Stimulated activated CD4-positive, alpha-beta T cell treated with anti-CD3 and anti-CD28 coated beads, Interleukin-12 subunit alpha, Interleukin-12 subunit beta, amount 100 ng/mL, for 4 hours (primary cell): ENCODE measurements at regions not wholly inside any gene's neighbourhood (a gene's known extent, or its start where the extent isn't known, plus 50 kb on each side); places are given as distances from the start of the nearest gene placed in this dataset.
"Not testable (repeated sequence)": the region's sequence is repeated elsewhere in the genome, so short reads cannot be mapped to it uniquely, and the experiment has no call there.

Experiments used
- DNase-seq: peaks from one replicate; pipeline ENCODE4 v3.0.0-alpha.2; 2020

DNA sequence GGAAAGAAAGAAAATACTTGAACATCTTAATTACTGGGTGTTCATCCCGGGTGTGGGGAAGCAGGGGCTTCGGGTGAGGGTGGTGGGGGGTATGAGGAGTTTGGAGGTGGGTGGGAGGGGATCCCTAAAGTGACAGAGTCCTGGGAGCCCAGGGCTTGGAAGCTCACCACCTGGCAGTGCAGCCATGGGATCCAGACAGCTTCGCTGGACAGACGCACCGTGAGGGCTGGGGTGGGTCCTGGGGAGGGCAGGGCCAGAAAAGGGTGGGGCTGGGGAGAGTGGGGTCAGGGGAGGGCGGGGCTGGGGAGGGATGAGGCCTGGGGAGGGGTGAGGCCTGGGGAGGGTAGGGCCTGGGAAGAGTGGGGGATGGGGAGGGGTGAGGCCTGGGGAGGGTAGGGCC lies 127.5 kb upstream of the LPCAT1 start:
- no peak for DNase-seq

DNA sequence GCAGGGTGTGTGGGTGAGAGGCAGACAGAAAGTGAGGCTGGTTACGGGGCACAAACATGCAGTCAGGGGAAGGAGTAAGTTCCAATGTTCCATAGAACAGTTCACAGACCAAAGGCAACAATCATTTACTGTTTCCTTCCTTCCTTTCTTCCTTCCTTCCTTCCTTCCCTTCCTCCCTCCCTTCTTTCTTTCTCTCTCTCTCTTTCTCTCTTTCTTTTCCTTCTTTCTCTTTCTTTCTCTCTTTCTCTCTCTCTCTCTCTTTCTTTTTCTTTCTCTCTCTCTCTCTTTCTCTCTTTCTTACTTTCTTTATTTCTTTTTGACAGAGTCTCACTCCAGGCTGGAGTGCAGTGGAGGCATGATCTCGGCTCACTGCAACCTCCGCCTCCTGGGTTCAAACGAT lies 125.8 kb upstream of the LPCAT1 start:
- no peak for DNase-seq

DNA sequence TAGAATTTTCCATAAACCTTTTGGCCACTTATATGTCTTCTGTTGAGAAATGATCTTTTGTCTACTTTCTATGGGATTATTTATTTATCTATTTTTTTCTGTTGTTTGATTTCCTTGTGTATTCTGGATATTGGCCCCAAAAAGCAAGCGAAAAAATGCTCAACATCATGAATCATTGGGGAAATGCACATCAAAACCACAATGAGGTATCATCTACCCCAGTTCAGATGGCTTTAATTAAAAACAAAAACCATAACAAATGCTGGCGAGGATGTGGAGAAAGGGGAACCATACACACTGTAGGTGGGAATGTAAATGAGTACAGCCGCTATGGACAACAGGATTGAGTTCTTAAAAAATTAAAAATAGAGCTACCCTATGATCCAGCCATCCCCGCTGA lies 125.0 kb upstream of the LPCAT1 start:
- no peak for DNase-seq

DNA sequence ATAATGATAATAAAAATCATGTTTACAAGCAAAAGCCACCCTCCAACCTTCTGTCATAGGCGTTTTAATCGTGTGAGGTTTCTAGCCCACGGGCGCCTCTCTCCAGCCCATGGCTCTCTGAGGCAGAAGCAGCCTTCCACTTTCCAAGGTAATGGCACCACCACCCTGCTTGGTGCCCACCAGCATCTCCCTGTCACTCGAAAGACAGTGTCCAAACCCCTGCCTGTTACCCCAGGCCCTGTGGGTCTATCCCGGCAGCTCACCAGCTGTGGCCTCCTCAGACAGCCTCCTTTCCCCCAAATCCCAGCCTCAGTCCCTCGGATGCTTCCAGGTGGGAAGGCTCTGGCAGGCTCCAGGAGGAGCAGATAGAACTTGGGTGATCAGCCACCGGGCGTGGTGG lies 123.8 kb upstream of the LPCAT1 start:
- DNase-seq: no peak

DNA sequence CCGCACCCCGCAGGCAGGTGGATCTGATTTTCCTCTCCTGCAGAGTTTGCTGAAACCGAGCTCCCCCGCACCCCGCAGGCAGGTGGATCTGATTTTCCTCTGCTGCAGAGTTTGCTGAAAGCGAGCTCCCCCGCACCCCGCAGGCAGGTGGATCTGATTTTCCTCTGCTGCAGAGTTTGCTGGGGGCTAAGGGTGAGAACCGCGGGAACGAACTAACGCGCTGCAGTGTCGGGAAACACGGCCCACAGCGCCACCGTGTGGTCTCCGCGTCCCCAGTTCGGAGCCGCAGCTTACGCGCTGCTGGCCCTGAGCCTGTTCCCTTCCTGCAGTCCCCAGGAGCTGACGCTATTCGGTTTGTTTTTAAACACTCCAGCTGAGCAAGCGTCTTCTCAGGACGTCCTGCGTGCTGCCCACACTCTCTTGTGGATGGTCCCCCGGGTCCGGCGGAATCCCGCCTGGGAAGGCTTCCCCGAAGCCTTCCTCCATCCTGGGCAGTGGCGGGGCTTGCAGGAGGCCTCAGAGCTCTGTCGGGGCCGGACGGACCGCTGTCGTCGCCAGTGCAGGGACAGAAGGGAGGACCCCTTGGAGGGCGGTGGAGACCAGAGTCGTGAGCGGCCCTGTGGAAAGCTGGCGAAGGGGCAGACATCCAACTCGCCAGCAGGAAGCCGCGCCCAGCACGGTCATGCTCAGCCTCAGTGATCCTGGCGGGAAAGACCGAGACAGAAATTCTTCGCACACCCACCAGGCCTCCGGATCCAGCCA lies 121.2 kb upstream of the LPCAT1 start:
- DNase-seq: peak; percentile 82

DNA sequence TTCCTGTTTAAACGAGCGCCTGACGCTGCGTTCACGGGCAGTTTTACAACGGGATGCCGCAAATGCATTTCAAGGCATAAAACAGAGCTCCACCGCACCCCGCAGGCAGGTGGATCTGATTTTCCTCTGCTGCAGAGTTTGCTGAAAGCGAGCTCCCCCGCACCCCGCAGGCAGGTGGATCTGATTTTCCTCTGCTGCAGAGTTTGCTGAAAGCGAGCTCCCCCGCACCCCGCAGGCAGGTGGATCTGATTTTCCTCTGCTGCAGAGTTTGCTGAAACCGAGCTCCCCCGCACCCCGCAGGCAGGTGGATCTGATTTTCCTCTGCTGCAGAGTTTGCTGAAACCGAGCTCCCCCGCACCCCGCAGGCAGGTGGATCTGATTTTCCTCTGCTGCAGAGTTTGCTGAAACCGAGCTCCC lies 120.6 kb upstream of the LPCAT1 start:
- not testable (repeated sequence) for DNase-seq

DNA sequence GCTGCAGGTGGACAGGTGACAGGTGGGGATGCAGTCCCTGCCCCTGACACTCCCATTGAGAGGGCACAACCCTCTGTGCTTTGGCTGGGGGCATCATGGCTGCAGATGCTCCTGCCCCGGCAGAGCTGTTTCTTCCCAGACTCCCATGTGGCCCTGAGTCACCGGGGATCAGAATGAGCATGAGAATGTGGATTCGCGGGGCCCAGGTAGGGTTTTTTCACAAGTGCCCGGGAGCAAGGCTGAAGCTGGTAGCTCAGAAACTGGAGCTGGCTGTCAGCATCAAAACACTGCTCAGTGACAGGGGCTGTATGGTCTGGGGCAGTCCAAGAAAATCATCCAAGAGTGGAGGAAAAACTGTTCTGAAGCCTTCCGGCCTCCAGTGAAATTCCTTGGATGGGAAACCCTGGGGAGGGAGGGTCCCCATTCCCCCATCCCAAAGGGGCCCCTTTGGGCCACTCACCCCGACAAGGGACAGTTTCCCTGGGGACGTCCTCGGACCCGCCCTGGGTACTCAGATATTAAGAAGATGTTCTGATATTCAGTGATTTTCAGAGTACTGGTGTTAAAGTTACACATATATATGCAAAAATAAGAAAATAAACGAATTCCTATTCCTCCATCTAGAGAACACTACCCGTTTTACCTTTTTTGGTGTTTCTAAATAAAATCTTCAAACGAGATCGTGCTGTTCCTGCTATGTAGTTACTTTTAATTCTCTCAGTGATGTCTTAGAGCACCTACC lies 120.1 kb upstream of the LPCAT1 start:
- no peak for DNase-seq

DNA sequence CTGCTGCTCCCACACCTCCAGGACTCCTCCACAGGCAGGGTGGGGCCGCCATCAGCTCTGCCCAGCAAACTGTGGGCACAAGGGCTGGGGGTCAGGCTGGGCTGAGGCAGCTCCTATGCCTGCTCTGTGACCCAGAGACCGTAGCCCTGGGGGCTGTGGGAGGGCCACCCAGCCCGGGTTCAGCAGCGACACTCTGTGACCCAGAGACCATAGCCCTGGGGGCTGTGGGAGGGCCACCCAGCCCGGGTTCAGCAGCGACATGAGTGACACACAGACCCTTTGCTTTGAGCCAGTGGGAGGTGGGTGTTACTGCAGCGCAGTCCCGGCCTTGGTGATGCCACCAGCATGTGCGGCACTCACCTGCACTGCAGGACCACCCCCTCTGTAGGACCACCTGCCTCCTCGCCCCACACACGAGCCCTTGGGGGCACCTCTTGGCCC lies 118.9 kb upstream of the LPCAT1 start:
- no peak for DNase-seq

DNA sequence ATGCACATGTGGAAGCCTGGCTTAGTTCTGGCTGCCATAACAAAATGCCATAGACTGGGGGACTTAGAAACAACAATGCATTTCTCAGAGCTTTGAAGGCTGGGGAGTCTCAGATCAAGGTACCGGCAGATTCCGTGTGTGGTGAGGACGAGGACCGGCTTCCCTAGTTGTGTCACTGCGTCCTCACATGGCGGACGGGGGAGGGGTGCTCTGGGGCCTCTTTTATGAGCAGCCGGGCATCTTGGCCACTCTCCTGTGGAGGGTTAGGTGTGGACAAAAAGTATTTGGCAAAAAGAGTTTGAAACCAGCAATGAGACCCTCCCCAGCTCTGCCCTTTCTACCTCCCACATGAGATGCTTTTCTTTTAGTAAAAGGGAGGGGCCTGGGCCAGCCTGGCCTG lies 118.5 kb upstream of the LPCAT1 start:
- DNase-seq: no peak

DNA sequence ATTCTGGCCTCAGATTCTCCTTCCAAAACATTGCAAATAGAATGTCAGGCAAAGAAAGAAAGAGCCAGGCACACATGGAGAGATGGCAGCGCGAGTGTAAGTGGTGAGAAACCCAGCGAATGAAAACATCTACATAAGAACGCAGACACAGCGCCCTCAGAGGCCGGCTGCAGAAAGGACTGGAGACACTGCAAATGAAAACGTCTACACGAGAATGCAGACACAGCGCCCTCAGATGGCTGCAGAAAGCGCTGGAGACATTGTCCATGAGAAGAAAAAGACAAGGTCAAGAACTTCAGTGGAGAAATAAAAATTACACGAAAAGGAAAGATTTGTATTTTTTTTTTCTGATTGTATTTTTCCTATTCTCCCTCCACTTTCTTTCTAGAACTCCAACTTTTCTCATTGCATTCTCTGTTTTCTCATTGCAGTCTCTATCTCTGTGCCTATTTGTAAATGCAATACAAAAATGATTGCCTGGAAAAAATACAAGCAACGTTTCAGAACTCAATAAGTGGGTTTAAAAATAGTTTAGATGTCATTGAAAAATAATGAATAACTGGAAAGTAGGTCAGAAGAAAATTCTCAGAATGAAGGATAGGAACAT lies 117.9 kb upstream of the LPCAT1 start:
- DNase-seq: peak; percentile 60

DNA sequence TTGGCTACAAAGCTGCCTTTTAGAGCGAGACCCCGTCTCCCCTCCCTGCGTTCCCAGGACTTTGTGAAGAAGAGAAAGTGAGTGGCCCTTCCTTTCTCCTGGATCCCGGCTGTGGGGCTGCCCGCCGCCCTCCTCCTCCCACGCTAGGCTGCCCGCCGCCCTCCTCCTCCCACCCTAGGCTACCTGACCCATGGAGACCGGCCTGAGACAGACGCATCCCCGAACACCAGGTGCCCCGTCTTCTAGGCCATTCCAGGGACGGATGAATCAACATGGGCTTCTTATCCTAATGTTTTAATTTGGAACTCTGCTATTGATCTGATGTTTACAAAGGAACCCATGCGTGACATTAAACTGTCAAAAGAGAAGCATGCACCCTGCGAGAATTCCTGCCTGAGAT lies 117.3 kb upstream of the LPCAT1 start:
- DNase-seq: no peak

DNA sequence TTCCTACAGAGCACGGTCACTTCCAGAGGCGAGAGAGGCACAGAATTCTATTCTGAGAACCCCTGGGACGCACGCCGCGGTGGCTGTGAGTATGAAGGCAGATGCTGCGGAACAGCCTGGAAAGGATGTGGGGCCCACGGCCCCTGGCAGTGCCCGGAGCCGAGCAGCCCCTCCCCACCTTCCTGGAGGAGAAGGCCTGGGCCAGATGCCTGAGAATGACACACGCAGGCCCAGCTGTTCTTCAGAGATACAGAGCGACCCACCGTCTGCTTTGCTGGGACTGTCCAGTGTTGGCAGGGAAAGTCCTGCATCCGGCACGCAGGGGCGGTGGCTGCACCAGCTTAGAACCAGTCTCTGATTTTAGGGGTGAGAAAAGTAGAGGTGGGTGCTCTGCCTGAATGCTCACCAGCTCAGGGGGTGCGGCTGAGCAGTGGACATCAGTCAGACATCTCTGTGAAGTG lies 116.7 kb upstream of the LPCAT1 start:
- DNase-seq: no peak

DNA sequence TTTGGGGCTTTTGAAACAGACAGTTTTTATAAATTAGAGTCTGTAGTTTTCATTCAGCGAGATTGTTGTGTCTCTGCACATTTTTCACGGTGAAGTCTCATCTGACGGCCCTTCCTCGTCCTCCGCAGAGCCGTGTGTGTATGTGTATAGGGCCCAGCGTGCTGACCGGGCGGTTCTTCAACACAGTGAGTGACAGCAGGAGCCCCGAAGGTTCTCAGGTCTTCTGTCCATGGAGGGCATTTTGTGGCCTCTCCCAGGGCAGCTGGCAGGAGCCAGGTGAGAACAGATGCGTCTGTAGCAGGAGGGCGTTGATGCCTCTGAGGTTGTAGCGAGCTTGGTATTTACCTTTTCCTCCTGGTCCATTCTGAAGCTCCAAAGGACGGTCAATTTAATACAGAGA lies 116.0 kb upstream of the LPCAT1 start:
- DNase-seq: no peak

DNA sequence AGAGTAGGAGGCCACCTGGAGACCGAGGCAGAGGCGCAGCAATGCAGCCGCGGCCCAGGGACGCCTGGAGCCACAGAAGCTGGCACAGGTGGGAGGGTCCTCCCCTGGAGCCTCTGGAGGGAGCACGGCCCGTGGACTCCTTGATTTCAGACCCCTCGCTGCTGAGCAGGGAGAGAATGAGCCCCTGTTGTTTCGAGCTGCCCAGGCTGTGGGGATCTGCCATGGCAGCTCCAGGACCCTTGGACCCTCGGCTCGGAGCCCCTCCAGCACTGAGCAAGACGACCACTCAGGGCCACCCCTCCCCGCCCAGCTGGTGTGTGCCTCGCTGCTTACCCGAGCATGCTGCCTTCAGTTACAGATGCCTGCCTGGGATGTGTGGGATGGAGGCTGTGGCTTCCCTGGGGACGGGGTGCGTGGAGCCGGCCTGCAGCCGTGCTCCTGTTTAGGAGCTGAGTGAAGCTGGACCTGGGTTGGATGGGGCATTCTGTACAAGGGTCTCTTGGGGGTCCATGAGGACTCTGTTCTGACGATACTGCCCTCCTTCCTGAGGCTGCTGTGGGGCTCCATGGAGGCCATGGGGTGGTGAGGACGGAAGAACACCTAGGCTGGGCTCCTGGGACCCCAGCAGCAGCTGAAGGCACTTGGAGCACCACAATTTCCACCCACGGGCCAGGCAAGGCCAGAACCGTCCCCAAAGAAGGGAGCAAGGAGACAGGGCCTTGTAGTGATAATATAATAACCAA lies 115.1 kb upstream of the LPCAT1 start:
- no peak for DNase-seq

DNA sequence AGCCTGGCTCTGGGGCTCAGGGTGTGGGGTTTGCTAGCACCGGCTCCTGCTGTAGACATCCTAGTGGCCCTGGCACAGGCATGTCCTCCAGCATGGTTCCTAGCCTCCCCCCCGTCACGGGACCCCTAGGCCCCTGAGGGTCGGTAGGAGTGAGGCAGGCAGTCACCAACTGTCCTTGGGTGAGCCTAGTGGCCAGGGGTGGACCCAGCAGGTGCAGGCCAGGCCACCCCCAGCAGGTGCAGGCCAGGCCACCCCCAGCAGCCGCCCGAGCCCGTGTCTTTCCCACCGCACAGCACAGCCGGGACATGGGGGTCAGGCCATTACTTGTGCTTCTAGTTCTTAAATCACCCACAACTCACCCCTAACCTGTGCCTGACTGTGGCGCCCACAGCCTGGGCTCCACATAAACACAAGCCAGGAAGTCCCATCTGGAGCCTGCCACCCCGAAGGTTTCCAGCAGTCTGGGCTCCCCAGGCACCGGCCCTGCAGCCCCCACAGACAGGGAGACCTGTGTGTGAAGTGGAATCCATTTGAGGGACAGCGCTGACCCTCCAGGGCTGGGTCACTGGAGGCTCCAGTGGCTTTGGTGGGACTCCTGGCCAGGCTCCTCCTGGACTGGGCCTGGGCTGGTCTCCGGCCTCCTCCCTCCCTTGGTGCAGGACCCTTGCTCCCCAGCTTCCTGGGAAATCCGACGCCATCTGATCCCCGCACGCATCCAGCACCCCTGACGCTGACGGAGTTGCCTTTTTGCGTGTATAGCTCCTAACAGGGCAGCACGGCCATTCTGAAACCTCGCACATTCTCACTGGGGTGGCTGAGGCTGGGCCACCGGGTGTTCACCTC lies 114.1 kb upstream of the LPCAT1 start:
- DNase-seq: no peak

DNA sequence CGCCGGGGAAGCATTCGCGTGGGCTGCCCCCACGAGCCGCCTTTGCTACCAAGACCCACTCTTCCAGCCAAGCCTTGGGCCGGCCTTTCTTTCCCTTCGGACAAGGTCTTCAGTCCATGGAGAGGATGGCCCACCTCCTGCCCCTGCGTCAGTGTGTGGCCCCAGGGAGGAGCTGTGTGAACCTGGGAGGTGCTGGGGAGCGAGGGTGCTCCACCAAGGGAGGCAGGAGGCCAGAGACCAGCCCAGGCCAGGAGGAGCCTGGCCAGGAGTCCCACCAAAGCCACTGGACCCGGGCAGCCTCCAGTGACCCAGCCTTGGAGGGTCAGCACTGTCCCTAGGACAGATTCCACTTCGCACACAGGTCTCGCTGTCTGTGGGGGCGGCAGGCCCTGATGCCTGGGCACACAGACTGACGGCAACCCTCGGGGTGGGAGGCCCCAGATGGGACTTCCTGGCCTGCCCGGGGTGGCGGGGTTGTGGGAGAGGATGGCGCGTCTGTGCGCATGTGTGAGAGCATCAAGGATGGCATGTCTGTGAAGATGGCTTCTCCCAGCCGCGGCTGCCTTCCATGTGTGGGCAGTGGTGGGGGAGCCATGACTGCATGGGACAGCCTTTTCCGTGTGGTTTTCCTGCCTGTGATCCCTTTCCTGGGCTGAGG lies 113.3 kb upstream of the LPCAT1 start:
- no peak for DNase-seq

DNA sequence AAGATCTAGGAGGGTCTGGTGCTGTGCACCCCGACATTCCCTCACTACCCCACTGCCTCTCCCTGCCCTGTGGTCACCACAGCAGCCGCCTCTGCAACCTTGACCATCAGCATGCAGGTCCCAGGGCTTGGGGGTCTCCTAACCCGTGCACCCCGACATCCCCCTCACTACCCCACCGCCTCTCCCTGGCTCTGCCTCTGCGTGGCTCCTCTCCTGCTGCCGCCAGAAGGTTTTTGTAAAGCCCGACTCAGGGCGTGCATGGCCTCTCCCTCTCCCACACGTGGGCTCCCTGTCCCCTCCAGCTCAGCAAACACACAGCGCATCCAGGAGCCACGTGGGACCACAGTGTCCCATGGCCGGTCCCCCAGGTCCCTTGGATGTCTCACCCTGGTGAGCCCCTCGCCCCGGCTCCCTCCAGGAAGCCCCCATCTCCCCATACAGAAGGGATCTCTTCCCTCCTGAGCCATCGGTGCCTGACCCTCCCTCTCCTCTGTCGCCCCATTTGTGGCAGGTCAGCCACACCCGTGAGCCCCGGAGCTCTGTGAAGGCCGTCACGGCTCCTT lies 112.5 kb upstream of the LPCAT1 start:
- not testable (repeated sequence) for DNase-seq

DNA sequence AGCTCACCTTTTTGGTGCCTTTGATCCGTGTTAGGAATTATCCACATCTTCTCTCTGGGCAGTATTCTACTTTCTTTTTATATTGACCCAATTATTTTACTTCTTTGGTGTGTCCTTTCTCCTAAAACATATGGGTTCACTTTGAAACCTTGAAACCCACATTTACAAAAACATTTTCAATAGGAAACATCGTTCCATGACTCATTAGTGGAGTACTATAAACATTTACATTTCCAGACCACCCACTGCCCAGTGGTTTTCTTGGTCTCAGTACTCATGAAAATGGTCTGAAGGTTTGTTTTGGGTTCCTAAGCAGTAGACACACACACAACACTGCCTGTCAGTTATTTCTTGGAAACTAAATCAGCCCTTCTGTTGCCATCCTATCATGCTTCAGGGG lies 111.7 kb upstream of the LPCAT1 start:
- DNase-seq: not testable (repeated sequence)

DNA sequence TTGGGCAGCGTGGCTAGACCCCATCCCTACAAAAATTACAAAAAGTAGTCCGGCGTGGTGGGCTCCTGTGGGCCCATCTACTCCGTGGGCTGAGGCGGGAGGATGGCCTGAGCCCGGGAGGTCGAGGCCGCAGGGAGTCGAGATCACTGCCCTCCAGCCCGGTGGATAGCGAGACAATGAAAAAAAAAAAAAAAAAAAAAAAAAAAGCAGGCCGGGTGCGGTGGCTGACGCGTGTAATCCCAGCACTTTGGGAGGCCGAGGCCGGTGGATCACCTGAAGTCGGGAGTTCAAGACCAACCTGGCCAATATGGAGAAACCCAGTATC lies 110.5 kb upstream of the LPCAT1 start:
- DNase-seq: no peak

DNA sequence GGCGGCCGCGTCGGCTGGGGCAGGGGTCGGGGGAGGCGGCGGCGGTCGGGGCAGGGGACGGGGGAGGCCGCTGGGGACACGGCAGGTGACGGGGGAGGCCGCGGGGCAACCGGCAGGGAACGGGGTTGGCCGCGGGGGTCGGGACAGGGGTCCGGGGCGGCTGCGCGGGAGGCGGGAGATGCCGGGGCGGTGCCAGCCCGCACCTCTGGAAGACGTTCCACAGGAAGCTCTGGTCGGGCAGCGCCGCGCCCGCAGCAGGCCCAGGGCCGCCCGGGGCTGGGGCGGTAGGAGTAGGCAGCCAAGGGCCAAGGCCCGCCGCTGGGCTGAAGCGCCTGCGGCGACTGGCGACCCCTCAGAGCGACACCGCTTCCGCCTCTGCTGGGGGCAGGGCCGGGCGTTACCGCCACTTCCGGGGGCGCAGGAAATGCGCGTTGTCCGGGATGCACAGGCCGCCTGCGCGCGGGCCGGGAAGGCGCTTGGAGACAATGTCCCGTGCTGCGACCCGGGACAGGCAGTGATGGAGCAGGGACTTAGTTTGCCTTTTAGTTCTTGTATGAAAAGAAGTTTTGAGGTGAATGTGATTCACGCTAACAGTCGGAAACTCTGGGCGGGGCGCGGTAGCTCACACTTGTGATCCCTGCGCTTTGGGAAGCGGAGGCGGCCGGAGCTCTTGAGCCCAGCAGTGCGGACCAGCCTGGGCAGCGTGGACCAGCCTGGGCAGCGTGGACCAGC lies 110.0 kb upstream of the LPCAT1 start:
- DNase-seq: peak; percentile 69

DNA sequence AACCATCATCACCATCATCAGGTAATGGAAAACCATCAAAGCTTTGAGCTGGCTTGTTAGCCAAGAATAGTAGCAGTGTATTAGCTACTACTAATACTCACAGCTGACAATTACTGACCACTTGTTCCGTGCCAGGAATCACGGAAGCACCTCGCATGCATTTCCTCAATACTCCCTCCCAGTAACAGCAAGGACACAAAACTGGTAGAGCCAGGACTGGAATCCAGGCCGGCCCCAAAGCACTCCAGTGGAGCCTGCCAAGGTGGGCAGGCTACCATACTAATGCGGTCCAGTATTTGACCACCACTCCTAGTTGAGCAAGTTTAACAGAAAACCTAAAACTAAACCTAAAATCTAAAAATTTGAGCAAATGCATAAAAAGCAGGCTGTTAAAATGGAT lies 107.2 kb upstream of the LPCAT1 start:
- DNase-seq: not testable (repeated sequence)
